Natural killer cell treated with Interleukin-12 subunit alpha and Interleukin-12 subunit beta and Interleukin-15 and Interleukin-18, amount 100 ng/mL, for 72 hours (primary cell): ENCODE measurements at regions not wholly inside any gene's neighbourhood (a gene's known extent, or its start where the extent isn't known, plus 50 kb on each side); places are given as distances from the start of the nearest gene placed in this dataset.

Experiments used
- ATAC-seq, 2 donors: fragments of 150-1000 bp; cut with Tn5 transposase in 1 of 2; sonication (Bioruptor Pico), chemical (Tn5 transposase) in 1 of 2; 2 replicates each; pipeline ENCODE4 v1.10.0; 2021
- DNase-seq: peaks from one replicate; pipeline ENCODE4 v3.0.0; 2022; ENCODE audit warnings: low spot score
- H3K27ac Mint-ChIP-seq, 2 donors: 1 replicate in 1 of 2; 2 replicates in 1 of 2; pipeline ENCODE4 v1.8.0; 2022; ENCODE audit warnings: mixed read lengths in 2 of 2, mild to moderate bottlenecking in 1 of 2, moderate library complexity in 1 of 2
- H3K27me3 Mint-ChIP-seq, 2 donors: 1 replicate in 1 of 2; 2 replicates in 1 of 2; pipeline ENCODE4 v1.8.0; 2022; ENCODE audit warnings: mixed read lengths in 2 of 2
- H3K36me3 Mint-ChIP-seq: one replicate; pipeline ENCODE4 v1.8.0; 2022; ENCODE audit warnings: mixed read lengths
- H3K4me1 Mint-ChIP-seq, 2 donors: 1 replicate in 1 of 2; 2 replicates in 1 of 2; pipeline ENCODE4 v1.8.0; 2022; ENCODE audit warnings: low read depth in 2 of 2, mixed read lengths in 2 of 2, mild to moderate bottlenecking in 1 of 2
- H3K4me3 Mint-ChIP-seq: one replicate; pipeline ENCODE4 v1.8.0; 2022; ENCODE audit warnings: mixed read lengths
- H3K9me3 Mint-ChIP-seq: 2 replicates; pipeline ENCODE4 v1.8.0; 2022; ENCODE audit warnings: mixed read lengths

GRCh38 chr6:15864038-15864707 is 201.3 kb upstream of the DTNBP1 start:
- Mint-ChIP-seq H3K36me3 (no peaks in the 10 kb centered on the region), H3K4me1 (no peaks in the 10 kb centered on the region), H3K9me3 (no peaks in the 10 kb centered on the region), H3K27ac (no peak overlapping the region), H3K27me3 (peaks cover 0 to 11% of the 10 kb centered on the region in 2 donors), H3K4me3 (no peak overlapping the region)
- no peak for ATAC-seq
- no peak for DNase-seq

- H3K27ac Mint-ChIP-seq, result no peak overlapping the region
- no peaks in the 10 kb centered on the region for H3K4me1 Mint-ChIP-seq
- DNase-seq, result no peak
- H3K4me3 Mint-ChIP-seq, result no peak overlapping the region
- H3K9me3 Mint-ChIP-seq, result no peaks in the 10 kb centered on the region
- H3K27me3 Mint-ChIP-seq, result peaks cover 0 to 9% of the 10 kb centered on the region in 2 donors
- ATAC-seq, result no peak
- no peaks in the 10 kb centered on the region for H3K36me3 Mint-ChIP-seq
Observed at GRCh38 chr6:15862810-15863209, 200.0 kb upstream of the DTNBP1 start.

GRCh38 chr6:15861486-15861885 is 198.7 kb upstream of the DTNBP1 start:
- Mint-ChIP-seq H3K27ac (no peak overlapping the region), H3K9me3 (no peaks in the 10 kb centered on the region), H3K4me1 (no peaks in the 10 kb centered on the region), H3K4me3 (no peak overlapping the region), H3K36me3 (no peaks in the 10 kb centered on the region), H3K27me3 (peaks cover 0 to 11% of the 10 kb centered on the region in 2 donors)
- ATAC-seq, result no peak
- DNase-seq, result no peak

- Mint-ChIP-seq H3K36me3 (no peaks in the 10 kb centered on the region), H3K27ac (no peak overlapping the region)
- ATAC-seq, result no peak
Observed at GRCh38 chr6:15854826-15855710, 192.2 kb upstream of the DTNBP1 start.

GRCh38 chr6:15854378-15854777 is 191.6 kb upstream of the DTNBP1 start:
- DNase-seq, result no peak
- H3K4me1 Mint-ChIP-seq, result no peaks in the 10 kb centered on the region
- no peaks in the 10 kb centered on the region for H3K9me3 Mint-ChIP-seq

More at GRCh38 chr6:15854826-15855710, 192.2 kb upstream of the DTNBP1 start:
- no peak for DNase-seq
- H3K27me3 Mint-ChIP-seq, result peaks cover 0 to 2% of the 10 kb centered on the region in 2 donors
- no peaks in the 10 kb centered on the region for H3K4me1 Mint-ChIP-seq
- no peaks in the 10 kb centered on the region for H3K9me3 Mint-ChIP-seq
- no peak overlapping the region for H3K4me3 Mint-ChIP-seq

GRCh38 chr6:15853259-15853658 is 190.4 kb upstream of the DTNBP1 start:
- H3K27ac Mint-ChIP-seq, result no peak overlapping the region
- H3K27me3 Mint-ChIP-seq, result peaks cover 0 to 2% of the 10 kb centered on the region in 2 donors
- DNase-seq (no peak), ATAC-seq (no peak)
- H3K36me3 Mint-ChIP-seq, result no peaks in the 10 kb centered on the region
- no peaks in the 10 kb centered on the region for H3K9me3 Mint-ChIP-seq
- no peaks in the 10 kb centered on the region for H3K4me1 Mint-ChIP-seq
- no peak overlapping the region for H3K4me3 Mint-ChIP-seq

More at GRCh38 chr6:15854378-15854777, 191.6 kb upstream of the DTNBP1 start:
- H3K27ac Mint-ChIP-seq, result no peak overlapping the region
- H3K36me3 Mint-ChIP-seq, result no peaks in the 10 kb centered on the region
- H3K27me3 Mint-ChIP-seq, result peaks cover 0 to 2% of the 10 kb centered on the region in 2 donors
- no peak overlapping the region for H3K4me3 Mint-ChIP-seq
- no peak for ATAC-seq

- DNase-seq, result no peak
- Mint-ChIP-seq H3K9me3 (no peaks in the 10 kb centered on the region), H3K27me3 (no peaks in the 10 kb centered on the region), H3K4me3 (no peak overlapping the region), H3K36me3 (no peaks in the 10 kb centered on the region), H3K27ac (no peak overlapping the region), H3K4me1 (no peaks in the 10 kb centered on the region)
- no peak for ATAC-seq
Observed at GRCh38 chr6:15852289-15852688, 189.5 kb upstream of the DTNBP1 start.

- no peak overlapping the region for H3K4me3 Mint-ChIP-seq
- H3K4me1 Mint-ChIP-seq, result no peaks in the 10 kb centered on the region
- no peaks in the 10 kb centered on the region for H3K27me3 Mint-ChIP-seq
- no peak overlapping the region for H3K27ac Mint-ChIP-seq
- H3K36me3 Mint-ChIP-seq, result no peaks in the 10 kb centered on the region
- ATAC-seq, result no peak
- H3K9me3 Mint-ChIP-seq, result no peaks in the 10 kb centered on the region
- DNase-seq, result no peak
Observed at GRCh38 chr6:15849395-15849794, 186.6 kb upstream of the DTNBP1 start.

GRCh38 chr6:15845492-15845891 is 182.7 kb upstream of the DTNBP1 start:
- no peak for DNase-seq
- Mint-ChIP-seq H3K36me3 (no peaks in the 10 kb centered on the region), H3K9me3 (no peaks in the 10 kb centered on the region), H3K4me1 (no peaks in the 10 kb centered on the region), H3K4me3 (no peak overlapping the region), H3K27ac (no peak overlapping the region), H3K27me3 (peaks cover 0 to 3% of the 10 kb centered on the region in 2 donors)
- ATAC-seq, result no peak

GRCh38 chr6:15843764-15844163 is 180.9 kb upstream of the DTNBP1 start:
- no peak for ATAC-seq
- Mint-ChIP-seq H3K27me3 (peaks cover 0 to 7% of the 10 kb centered on the region in 2 donors), H3K4me3 (no peak overlapping the region), H3K36me3 (no peaks in the 10 kb centered on the region), H3K4me1 (no peaks in the 10 kb centered on the region), H3K9me3 (no peaks in the 10 kb centered on the region), H3K27ac (no peak overlapping the region)
- DNase-seq, result no peak

- Mint-ChIP-seq H3K27me3 (peaks cover 0 to 7% of the 10 kb centered on the region in 2 donors), H3K4me1 (no peaks in the 10 kb centered on the region), H3K9me3 (no peaks in the 10 kb centered on the region), H3K36me3 (no peaks in the 10 kb centered on the region), H3K4me3 (no peak overlapping the region), H3K27ac (no peak overlapping the region)
- ATAC-seq, result no peak
- no peak for DNase-seq
Observed at GRCh38 chr6:15843226-15843625, 180.4 kb upstream of the DTNBP1 start.

GRCh38 chr6:15842727-15843117 is 179.9 kb upstream of the DTNBP1 start:
- H3K27ac Mint-ChIP-seq, result no peak overlapping the region
- ATAC-seq, result no peak

GRCh38 chr6:15841937-15842726 is 179.3 kb upstream of the DTNBP1 start:
- no peaks in the 10 kb centered on the region for H3K4me1 Mint-ChIP-seq
- peaks cover 0 to 9% of the 10 kb centered on the region in 2 donors for H3K27me3 Mint-ChIP-seq
- no peak for ATAC-seq
- H3K9me3 Mint-ChIP-seq, result no peaks in the 10 kb centered on the region
- H3K4me3 Mint-ChIP-seq, result no peak overlapping the region
- H3K27ac Mint-ChIP-seq, result no peak overlapping the region
- no peak for DNase-seq
- H3K36me3 Mint-ChIP-seq, result no peaks in the 10 kb centered on the region

More at GRCh38 chr6:15842727-15843117, 179.9 kb upstream of the DTNBP1 start:
- Mint-ChIP-seq H3K36me3 (no peaks in the 10 kb centered on the region), H3K9me3 (no peaks in the 10 kb centered on the region), H3K27me3 (peaks cover 0 to 7% of the 10 kb centered on the region in 2 donors), H3K4me1 (no peaks in the 10 kb centered on the region), H3K4me3 (no peak overlapping the region)
- DNase-seq, result no peak
